Peyer's patch (tissue), 4 donors: ENCODE measurements at regions not wholly inside any gene's neighbourhood (a gene's known extent, or its start where the extent isn't known, plus 50 kb on each side); places are given as distances from the start of the nearest gene placed in this dataset.
"Not testable (repeated sequence)": the region's sequence is repeated elsewhere in the genome, so short reads cannot be mapped to it uniquely, and the experiment has no call there.

Source experiments
- CTCF ChIP-seq, 6 experiments: fragments of 450-650 bp in 4 of 6; fragments of 200-600 bp in 2 of 6; sonication (generic) in 1 of 6; IDR thresholded peaks; one replicate each; pipeline ENCODE4 v1.5.1; 2017 to 2019; ENCODE audit warnings: antibody characterized with exemption in 6 of 6, mild to moderate bottlenecking in 3 of 6, moderate library complexity in 1 of 6
- POLR2A ChIP-seq, 2 donors: fragments of 450-650 bp; IDR thresholded peaks; one replicate each; pipeline ENCODE4 v1.5.1; 2017; ENCODE audit warnings: antibody characterized with exemption in 2 of 2, mild to moderate bottlenecking in 2 of 2, moderate library complexity in 2 of 2

- not testable (repeated sequence) for TF ChIP-seq CTCF, POLR2A (IDR thresholded peaks at IDR 0.05)
Measured at GRCh38 chr2:190146109-190146508, 83.6 kb upstream of the MSTN start.
